ENCODE measurements at regions not wholly inside any gene's neighbourhood (a gene's known extent, or its start where the extent isn't known, plus 50 kb on each side); places are given as distances from the start of the nearest gene placed in this dataset.

DNA sequence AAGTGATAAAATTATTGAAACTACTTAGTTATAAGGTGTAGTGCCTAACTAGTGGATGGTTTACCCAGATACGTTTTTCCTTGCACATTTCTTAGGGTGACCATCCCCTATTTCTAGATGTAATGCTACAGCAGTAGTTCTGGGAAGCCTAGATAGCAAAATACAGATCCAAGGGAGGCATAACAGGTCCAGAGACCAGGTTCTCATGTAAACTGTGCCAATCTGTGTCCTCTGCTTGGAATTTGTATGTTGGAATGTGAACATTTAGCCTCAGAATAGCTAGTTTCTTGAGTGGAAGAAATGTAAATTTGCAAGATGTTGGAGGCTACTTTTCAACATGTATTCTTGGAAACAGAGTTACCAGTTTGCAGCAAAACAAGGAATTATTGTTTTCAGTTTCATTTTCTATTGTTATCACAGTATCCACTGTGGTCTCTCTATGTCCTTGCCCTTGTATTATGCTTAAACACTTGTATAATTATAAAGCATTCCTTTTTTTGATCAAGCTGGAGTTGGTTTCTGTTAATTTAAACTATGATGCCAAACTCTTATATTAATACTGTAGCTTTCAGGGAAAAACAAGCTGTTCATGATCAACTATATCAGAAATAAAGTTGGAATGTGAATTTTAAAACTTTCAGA, 102.0 kb upstream of the BRINP3 start:
- TF ChIP-seq, protein P1, sequence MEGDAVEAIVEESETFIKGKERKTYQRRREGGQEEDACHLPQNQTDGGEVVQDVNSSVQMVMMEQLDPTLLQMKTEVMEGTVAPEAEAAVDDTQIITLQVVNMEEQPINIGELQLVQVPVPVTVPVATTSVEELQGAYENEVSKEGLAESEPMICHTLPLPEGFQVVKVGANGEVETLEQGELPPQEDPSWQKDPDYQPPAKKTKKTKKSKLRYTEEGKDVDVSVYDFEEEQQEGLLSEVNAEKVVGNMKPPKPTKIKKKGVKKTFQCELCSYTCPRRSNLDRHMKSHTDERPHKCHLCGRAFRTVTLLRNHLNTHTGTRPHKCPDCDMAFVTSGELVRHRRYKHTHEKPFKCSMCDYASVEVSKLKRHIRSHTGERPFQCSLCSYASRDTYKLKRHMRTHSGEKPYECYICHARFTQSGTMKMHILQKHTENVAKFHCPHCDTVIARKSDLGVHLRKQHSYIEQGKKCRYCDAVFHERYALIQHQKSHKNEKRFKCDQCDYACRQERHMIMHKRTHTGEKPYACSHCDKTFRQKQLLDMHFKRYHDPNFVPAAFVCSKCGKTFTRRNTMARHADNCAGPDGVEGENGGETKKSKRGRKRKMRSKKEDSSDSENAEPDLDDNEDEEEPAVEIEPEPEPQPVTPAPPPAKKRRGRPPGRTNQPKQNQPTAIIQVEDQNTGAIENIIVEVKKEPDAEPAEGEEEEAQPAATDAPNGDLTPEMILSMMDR (IDR thresholded peaks at IDR 0.05) = no peak
- no peak for TF ChIP-seq POLR2A (IDR thresholded peaks at IDR 0.05)
